ENCODE measurements at regions not wholly inside any gene's neighbourhood (a gene's known extent, or its start where the extent isn't known, plus 50 kb on each side); places are given as distances from the start of the nearest gene placed in this dataset.

DNA sequence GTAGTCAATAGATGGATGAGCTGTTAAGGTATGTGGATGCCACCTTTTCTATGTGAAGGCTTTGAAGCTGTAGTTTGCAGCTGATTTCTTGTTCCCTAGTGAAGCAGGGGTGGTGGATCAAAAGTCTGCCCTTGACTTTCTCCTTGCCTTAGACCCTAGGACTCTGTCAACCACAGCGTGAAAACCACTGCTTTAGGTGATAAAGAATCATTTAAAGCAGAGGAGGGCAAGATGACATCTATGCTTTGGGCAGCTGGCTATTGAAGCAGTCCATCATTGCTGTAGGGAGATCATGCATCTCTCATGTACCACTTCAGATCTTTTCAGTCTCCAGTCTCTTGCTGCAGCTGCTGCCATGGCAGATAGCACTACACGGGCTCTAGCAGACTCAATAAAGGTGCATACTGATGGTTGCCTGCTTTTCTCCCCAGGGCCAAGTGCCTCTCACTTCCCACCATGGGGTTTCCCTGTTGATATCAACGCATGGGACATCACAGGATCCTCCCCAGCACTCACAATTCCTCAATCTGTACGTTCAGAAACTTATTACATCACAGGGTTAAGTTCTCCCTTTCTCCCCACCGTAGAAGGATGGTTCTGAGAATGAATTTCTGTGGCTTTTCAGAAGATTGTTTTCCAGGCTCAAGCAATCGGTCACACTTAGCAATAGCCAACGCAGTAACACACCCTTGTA is 122.0 kb upstream of the STMND1 start:
- Histone ChIP-seq H3K36me3 (no peaks in the 10 kb centered on the region), H3K27ac (no peak overlapping the region), H3K27me3 (no peaks in the 10 kb centered on the region), H3K4me3 (no peak overlapping the region), H3K4me1 (peaks cover 0 to 2% (median 0%) of the 10 kb centered on the region in 4 donors), H3K9me3 (no peaks in the 10 kb centered on the region)
- DNase-seq: no peak
- intact Hi-C loops (cut with DNase I; ENCODE audit: low total_unique reads) (no loop called here), in situ Hi-C loops (cut with MboI; ENCODE audit: low pct_ligation_motif_present in 1 of 4, low pct_unique_long_range_greater_than_20kb in 1 of 4, low sequenced_read_pairs in 3 of 4) (no loop called here)
- 71 to 83% methylated on average over 5 to 7 of the region's 7 CpGs for WGBS, 2 donors (ENCODE audit: low coverage in 1 of 2)
- TF ChIP-seq, protein P1, sequence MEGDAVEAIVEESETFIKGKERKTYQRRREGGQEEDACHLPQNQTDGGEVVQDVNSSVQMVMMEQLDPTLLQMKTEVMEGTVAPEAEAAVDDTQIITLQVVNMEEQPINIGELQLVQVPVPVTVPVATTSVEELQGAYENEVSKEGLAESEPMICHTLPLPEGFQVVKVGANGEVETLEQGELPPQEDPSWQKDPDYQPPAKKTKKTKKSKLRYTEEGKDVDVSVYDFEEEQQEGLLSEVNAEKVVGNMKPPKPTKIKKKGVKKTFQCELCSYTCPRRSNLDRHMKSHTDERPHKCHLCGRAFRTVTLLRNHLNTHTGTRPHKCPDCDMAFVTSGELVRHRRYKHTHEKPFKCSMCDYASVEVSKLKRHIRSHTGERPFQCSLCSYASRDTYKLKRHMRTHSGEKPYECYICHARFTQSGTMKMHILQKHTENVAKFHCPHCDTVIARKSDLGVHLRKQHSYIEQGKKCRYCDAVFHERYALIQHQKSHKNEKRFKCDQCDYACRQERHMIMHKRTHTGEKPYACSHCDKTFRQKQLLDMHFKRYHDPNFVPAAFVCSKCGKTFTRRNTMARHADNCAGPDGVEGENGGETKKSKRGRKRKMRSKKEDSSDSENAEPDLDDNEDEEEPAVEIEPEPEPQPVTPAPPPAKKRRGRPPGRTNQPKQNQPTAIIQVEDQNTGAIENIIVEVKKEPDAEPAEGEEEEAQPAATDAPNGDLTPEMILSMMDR (IDR thresholded peaks at IDR 0.05): no peak
- TF ChIP-seq POLR2A (IDR thresholded peaks at IDR 0.05) (no peak), EP300 (IDR thresholded peaks at IDR 0.05; ENCODE audit: low read depth) (no peak), POLR2AphosphoS5 (IDR thresholded peaks at IDR 0.05) (no peak)

DNA sequence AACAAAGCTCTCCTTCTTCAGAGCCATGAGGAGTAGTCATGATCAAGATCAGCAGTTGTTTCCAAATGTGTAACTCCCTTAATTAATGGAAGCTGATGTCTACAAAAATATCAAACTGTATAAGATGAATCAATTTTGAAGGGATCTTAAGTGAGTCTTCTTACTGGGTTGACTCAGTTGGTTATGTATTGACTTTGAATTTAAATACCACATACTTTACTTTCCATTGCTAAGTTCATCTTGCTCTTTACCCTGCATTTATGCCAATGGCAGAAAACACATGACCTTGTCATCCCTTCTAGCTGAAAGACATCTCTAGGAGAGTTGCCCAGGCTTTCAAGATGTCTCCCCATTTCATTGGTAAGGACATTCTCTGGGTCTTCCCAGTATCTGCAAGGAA is 123.2 kb upstream of the STMND1 start:
- intact Hi-C loops (cut with DNase I; ENCODE audit: low total_unique reads) (no loop called here), in situ Hi-C loops (cut with MboI; ENCODE audit: low pct_ligation_motif_present in 1 of 4, low pct_unique_long_range_greater_than_20kb in 1 of 4, low sequenced_read_pairs in 3 of 4) (no loop called here)
- no peaks in the 10 kb centered on the region for H3K27me3 ChIP-seq

DNA sequence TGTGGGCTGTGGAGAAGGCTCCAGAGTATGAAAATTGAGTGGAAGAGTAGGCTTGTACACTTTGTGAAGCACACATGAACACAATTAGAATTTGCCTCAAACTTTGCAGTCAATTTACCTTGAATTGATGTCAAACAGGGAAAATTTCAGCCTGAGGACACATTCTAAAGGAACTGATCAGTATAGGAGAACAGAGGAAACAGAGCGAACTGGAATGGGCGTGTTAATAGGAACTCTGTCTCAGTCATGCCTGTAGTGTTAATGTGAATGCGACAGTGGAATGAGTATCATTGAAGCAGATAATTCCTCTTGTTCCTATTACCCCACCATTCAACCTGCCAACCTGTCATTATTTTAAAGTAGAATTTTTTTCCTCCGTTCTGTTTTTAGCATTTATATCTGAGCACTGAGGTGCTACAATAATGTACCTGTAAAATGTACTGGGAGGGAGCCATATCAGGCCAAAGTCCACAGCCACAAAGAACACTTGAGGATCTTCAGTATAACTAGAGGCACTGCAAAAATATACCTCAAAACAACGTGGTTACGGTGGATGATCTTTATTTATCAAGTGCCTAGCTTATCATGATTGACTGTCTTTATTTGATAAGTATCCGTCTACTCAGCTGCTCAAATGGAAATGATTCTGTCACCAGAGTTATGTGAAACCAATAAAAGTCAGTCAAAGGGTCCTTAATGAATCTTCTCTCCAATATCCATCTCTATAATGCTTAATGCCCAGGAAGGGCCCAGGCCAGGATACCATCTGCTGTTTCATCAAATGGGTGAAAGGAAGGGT is 125.3 kb upstream of the STMND1 start:
- TF ChIP-seq, protein P1 (IDR thresholded peaks at IDR 0.05): no peak
- TF ChIP-seq POLR2A (IDR thresholded peaks at IDR 0.05) (no peak), POLR2AphosphoS5 (IDR thresholded peaks at IDR 0.05) (no peak), EP300 (IDR thresholded peaks at IDR 0.05; ENCODE audit: low read depth) (no peak)
- in situ Hi-C loops (cut with MboI; ENCODE audit: low pct_ligation_motif_present in 1 of 4, low pct_unique_long_range_greater_than_20kb in 1 of 4, low sequenced_read_pairs in 3 of 4): no loop called here
- Histone ChIP-seq H3K4me1 (no peaks in the 10 kb centered on the region), H3K4me3 (no peak overlapping the region), H3K36me3 (no peaks in the 10 kb centered on the region), H3K27me3 (no peaks in the 10 kb centered on the region), H3K9me3 (no peaks in the 10 kb centered on the region), H3K27ac (no peak overlapping the region)
- intact Hi-C loops (cut with DNase I; ENCODE audit: low total_unique reads): no loop called here
- no peak for DNase-seq
- WGBS, 2 donors (ENCODE audit: low coverage in 1 of 2): 65 to 79% methylated on average over 6 to 7 of the region's 7 CpGs

More for the DNA sequence above, 123.2 kb upstream of the STMND1 start:
- H3K4me1 ChIP-seq: peaks cover 0 to 2% (median 0%) of the 10 kb centered on the region in 4 donors
- no peak overlapping the region for H3K27ac ChIP-seq
- TF ChIP-seq, protein P1 (IDR thresholded peaks at IDR 0.05): no peak
- TF ChIP-seq EP300 (IDR thresholded peaks at IDR 0.05; ENCODE audit: low read depth) (no peak), POLR2A (IDR thresholded peaks at IDR 0.05) (no peak), POLR2AphosphoS5 (IDR thresholded peaks at IDR 0.05) (no peak)
- H3K36me3 ChIP-seq: no peaks in the 10 kb centered on the region
- H3K4me3 ChIP-seq: no peak overlapping the region
- no peaks in the 10 kb centered on the region for H3K9me3 ChIP-seq
- DNase-seq: no peak

DNA sequence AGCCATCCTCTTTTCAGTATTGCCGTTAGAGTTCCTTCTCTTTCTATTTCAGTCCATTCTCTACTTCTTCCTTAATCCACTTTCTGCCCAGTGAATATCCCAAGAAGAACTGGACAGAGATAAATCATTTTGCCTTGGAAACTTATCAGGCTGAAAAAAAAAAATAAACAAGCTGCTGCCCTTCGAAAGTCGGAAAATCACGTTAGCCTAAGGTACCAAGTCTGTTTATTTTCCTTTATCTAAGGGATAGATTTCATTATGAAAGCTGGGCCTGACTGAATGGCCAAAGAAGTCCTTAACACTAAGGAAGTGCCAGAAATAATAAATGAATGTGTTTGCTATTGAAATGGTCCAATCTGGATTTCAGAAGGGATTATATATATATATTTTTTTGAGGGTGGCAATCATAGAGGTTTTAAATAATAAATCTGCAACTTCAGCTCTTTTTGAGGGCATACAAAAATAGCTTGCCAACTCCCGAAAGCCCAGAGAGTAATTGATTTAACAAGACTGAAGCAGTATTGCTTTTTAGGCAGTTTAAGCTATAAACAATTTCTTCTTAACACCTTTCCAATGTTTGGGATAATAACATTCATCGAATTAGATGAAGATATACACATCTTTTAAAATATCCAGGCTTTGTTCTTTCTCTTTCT is 127.0 kb upstream of the STMND1 start:
- Histone ChIP-seq H3K4me3 (no peak overlapping the region), H3K9me3 (no peaks in the 10 kb centered on the region), H3K27ac (no peak overlapping the region), H3K4me1 (no peaks in the 10 kb centered on the region), H3K27me3 (peaks cover 2% of the 10 kb centered on the region), H3K36me3 (no peaks in the 10 kb centered on the region)
- no peak for DNase-seq
- intact Hi-C loops (cut with DNase I; ENCODE audit: low total_unique reads): no loop called here
- 64 to 77% methylated on average over 6 of the region's 6 CpGs for WGBS, 2 donors (ENCODE audit: low coverage in 1 of 2)
- in situ Hi-C loops (cut with MboI; ENCODE audit: low pct_ligation_motif_present in 1 of 4, low pct_unique_long_range_greater_than_20kb in 1 of 4, low sequenced_read_pairs in 3 of 4): loop anchor here in 2 of 4 donors (25.0 kb wide), 2 partner anchors 463 to 638 kb away; no protein-coding TSS in a partner anchor
- no peak for TF ChIP-seq POLR2AphosphoS5 (IDR thresholded peaks at IDR 0.05)
- no peak for TF ChIP-seq POLR2A (IDR thresholded peaks at IDR 0.05)
- TF ChIP-seq EP300 (IDR thresholded peaks at IDR 0.05; ENCODE audit: low read depth): no peak
- TF ChIP-seq, protein P1 (IDR thresholded peaks at IDR 0.05): no peak
